Astrocyte (in vitro differentiated cells and primary cell): ENCODE measurements at regions not wholly inside any gene's neighbourhood (a gene's known extent, or its start where the extent isn't known, plus 50 kb on each side); places are given as distances from the start of the nearest gene placed in this dataset.

Experiments
- EZH2 ChIP-seq: IDR thresholded peaks from 2 replicates; pipeline ENCODE4 v1.6.1; 2012; ENCODE audit warnings: mild to moderate bottlenecking, low read length, inconsistent platforms; ENCODE audit not compliant: insufficient read depth
- TF ChIP-seq, protein P1 (sequence below): IDR thresholded peaks from 2 replicates; pipeline ENCODE4 v1.5.1; 2011; ENCODE audit warnings: low read depth, mild to moderate bottlenecking, inconsistent platforms, low read length, moderate library complexity; ENCODE audit not compliant: insufficient read depth

DNA sequence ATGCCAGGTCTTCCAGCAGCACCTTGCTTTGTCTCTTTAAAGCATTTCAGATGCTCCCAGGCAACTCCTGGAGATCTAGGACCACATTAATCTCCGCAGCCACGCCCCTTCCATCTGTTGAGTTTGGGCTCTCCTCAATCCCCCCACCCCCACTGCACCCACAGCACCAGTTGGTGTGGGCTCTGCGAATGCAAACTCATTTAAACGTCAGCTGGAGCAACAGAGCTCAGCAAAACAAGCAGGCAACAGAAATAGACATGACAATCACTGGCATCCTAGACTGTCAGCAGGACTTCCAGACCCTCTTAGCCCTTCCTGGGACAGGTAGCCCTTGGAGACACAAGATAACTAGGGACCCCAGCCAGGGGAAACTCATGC lies 106.9 kb downstream of the LSM3 start:
- TF ChIP-seq, protein P1, sequence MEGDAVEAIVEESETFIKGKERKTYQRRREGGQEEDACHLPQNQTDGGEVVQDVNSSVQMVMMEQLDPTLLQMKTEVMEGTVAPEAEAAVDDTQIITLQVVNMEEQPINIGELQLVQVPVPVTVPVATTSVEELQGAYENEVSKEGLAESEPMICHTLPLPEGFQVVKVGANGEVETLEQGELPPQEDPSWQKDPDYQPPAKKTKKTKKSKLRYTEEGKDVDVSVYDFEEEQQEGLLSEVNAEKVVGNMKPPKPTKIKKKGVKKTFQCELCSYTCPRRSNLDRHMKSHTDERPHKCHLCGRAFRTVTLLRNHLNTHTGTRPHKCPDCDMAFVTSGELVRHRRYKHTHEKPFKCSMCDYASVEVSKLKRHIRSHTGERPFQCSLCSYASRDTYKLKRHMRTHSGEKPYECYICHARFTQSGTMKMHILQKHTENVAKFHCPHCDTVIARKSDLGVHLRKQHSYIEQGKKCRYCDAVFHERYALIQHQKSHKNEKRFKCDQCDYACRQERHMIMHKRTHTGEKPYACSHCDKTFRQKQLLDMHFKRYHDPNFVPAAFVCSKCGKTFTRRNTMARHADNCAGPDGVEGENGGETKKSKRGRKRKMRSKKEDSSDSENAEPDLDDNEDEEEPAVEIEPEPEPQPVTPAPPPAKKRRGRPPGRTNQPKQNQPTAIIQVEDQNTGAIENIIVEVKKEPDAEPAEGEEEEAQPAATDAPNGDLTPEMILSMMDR: no peak
- no peak for TF ChIP-seq EZH2
